ENCODE measurements at regions not wholly inside any gene's neighbourhood (a gene's known extent, or its start where the extent isn't known, plus 50 kb on each side); places are given as distances from the start of the nearest gene placed in this dataset.

DNA sequence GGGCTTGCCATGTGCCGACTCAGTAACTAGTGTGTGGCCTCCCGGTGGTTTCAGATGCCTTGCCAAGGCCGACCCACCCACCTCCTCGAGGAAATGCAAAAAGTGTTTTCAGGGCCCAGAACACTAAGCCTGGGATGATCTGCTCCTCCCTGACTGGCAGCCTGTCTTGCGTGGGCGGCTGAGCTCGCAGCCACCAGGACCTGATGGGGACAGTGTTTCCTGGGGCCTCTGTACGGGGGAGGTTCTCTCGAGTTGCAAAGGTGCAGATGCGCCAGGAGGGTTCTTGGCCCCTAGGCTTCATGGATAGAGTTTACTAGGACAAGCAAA, 85.2 kb downstream of the GLI2 start:
- no peak for DNase-seq (ENCODE audit: low spot score)
- no peak for TF ChIP-seq CTCF (IDR thresholded peaks at IDR 0.05; ENCODE audit: extremely low read depth, insufficient read depth, missing control alignments)
- in situ Hi-C loops (cut with MboI; ENCODE audit: low pct_unique_long_range_greater_than_20kb, low sequenced_read_pairs, unreplicated experiment) = no loop called here

GRCh38 chr2:120821446-120822160, 85.9 kb downstream of the GLI2 start:
- TF ChIP-seq CTCF (IDR thresholded peaks at IDR 0.05; ENCODE audit: extremely low read depth, insufficient read depth, missing control alignments) = no peak
- in situ Hi-C loops (cut with MboI; ENCODE audit: low pct_unique_long_range_greater_than_20kb, low sequenced_read_pairs, unreplicated experiment) = no loop called here
- DNase-seq (ENCODE audit: low spot score) = no peak

GRCh38 chr2:120822933-120823332, 87.3 kb downstream of the GLI2 start:
- DNase-seq (ENCODE audit: low spot score) = no peak
- no peak for TF ChIP-seq CTCF (IDR thresholded peaks at IDR 0.05; ENCODE audit: extremely low read depth, insufficient read depth, missing control alignments)
- in situ Hi-C loops (cut with MboI; ENCODE audit: low pct_unique_long_range_greater_than_20kb, low sequenced_read_pairs, unreplicated experiment) = no loop called here

DNA sequence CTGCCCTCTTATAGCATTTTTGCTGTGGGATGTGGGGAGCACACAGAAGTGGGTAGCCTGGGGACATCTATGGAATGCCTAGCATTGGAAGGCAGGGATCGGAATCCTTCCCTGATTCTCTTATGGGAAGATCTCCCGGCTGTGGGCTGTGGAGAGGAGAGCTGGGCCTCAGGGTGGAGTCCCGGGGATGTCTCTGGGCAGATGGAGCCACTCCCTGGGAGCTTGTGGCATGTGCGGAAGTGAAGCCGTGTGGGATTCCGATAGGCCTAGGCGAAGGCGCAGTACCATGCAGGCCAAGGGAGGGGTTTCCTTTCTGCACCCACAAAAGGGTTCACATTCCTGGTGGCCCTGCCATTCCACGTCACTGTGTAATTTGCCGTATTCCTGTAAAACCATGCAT, 87.9 kb downstream of the GLI2 start:
- TF ChIP-seq CTCF (IDR thresholded peaks at IDR 0.05; ENCODE audit: extremely low read depth, insufficient read depth, missing control alignments) = no peak
- in situ Hi-C loops (cut with MboI; ENCODE audit: low pct_unique_long_range_greater_than_20kb, low sequenced_read_pairs, unreplicated experiment) = no loop called here
- DNase-seq (ENCODE audit: low spot score) = no peak

- in situ Hi-C loops (cut with MboI; ENCODE audit: low pct_unique_long_range_greater_than_20kb, low sequenced_read_pairs, unreplicated experiment) = no loop called here
- no peak for TF ChIP-seq CTCF (IDR thresholded peaks at IDR 0.05; ENCODE audit: extremely low read depth, insufficient read depth, missing control alignments)
- DNase-seq (ENCODE audit: low spot score) = no peak
Observed at GRCh38 chr2:120824246-120824645, 88.6 kb downstream of the GLI2 start.

GRCh38 chr2:120825370-120826259, 89.9 kb downstream of the GLI2 start:
- no peak for TF ChIP-seq CTCF (IDR thresholded peaks at IDR 0.05; ENCODE audit: extremely low read depth, insufficient read depth, missing control alignments)
- no peak for DNase-seq (ENCODE audit: low spot score)
- in situ Hi-C loops (cut with MboI; ENCODE audit: low pct_unique_long_range_greater_than_20kb, low sequenced_read_pairs, unreplicated experiment) = no loop called here
